ENCODE measurements at regions not wholly inside any gene's neighbourhood (a gene's known extent, or its start where the extent isn't known, plus 50 kb on each side); places are given as distances from the start of the nearest gene placed in this dataset.

- Histone ChIP-seq H4K8ac (ENCODE audit: low read depth in 2 of 2, low read length in 2 of 2) (no peak overlapping the region), H4K91ac (ENCODE audit: insufficient read depth, low read depth, low read length) (no peak overlapping the region), H3K4ac (ENCODE audit: low read depth, low read length) (no peak overlapping the region), H3K56ac (ENCODE audit: extremely low read depth, insufficient read depth, low read length) (no peak overlapping the region), H3K36me3 (ENCODE audit: control insufficient read depth, insufficient read depth, low read length) (no peaks in the 10 kb centered on the region), H2AFZ (replicated peaks; ENCODE audit: low read length, poor library complexity) (no peak overlapping the region), H2BK120ac (ENCODE audit: low read depth, low read length) (no peak overlapping the region), H3K27ac (ENCODE audit: insufficient read depth, low read length) (no peak overlapping the region), H3K9me3 (ENCODE audit: control insufficient read depth, insufficient read depth, low read length) (peaks cover 16% of the 10 kb centered on the region), H3K9me1 (ENCODE audit: insufficient read depth, low read length) (no peaks in the 10 kb centered on the region), H2BK5ac (ENCODE audit: low read depth, low read length, poor library complexity, severe bottlenecking) (no peak overlapping the region), H3K4me3 (ENCODE audit: insufficient read depth, low read depth, low read length) (no peak overlapping the region), H2AK5ac (ENCODE audit: low read depth, low read length) (no peak overlapping the region), H2BK20ac (ENCODE audit: low read depth, low read length) (no peak overlapping the region), H3K23ac (ENCODE audit: low read depth, low read length) (no peak overlapping the region), H3K4me1 (ENCODE audit: control insufficient read depth, insufficient read depth, low read length) (no peaks in the 10 kb centered on the region), H3K14ac (replicated peaks; ENCODE audit: low read depth, low read length) (no peak overlapping the region), H3K27me3 (ENCODE audit: control insufficient read depth, insufficient read depth, low read length) (no peaks in the 10 kb centered on the region), H4K5ac (ENCODE audit: low read depth, low read length) (no peak overlapping the region), H3K4me2 (ENCODE audit: low read depth, low read length) (no peak overlapping the region), H2AK9ac (replicated peaks; ENCODE audit: low read depth, low read length, poor library complexity) (no peak overlapping the region), H3K79me1 (ENCODE audit: low read depth in 1 of 2, low read length in 2 of 2) (no peaks in the 10 kb centered on the region), H3K18ac (ENCODE audit: low read depth, low read length) (no peak overlapping the region), H3K9ac (ENCODE audit: low read depth, low read length) (no peak overlapping the region), H4K20me1 (ENCODE audit: insufficient read depth, low read length) (no peaks in the 10 kb centered on the region), H2BK15ac (ENCODE audit: low read depth, low read length) (no peak overlapping the region)
- no peak for ATAC-seq (ENCODE audit: low read depth)
- WGBS, 2 experiments (ENCODE audit: extremely low coverage in 2 of 2, insufficient read length in 1 of 2) = 53% methylated on average over 4 of the region's 5 CpGs; no CpG with 5 or more reads in 1 of the 2 experiments
- TF ChIP-seq FOS (IDR thresholded peaks at IDR 0.05; ENCODE audit: low read depth, low read length) = no peak
- no peak for TF ChIP-seq RAD21 (IDR thresholded peaks at IDR 0.05; ENCODE audit: low read length)
- no peak for TF ChIP-seq SMC3 (IDR thresholded peaks at IDR 0.05; ENCODE audit: low read depth, low read length)
- TF ChIP-seq, protein P1, sequence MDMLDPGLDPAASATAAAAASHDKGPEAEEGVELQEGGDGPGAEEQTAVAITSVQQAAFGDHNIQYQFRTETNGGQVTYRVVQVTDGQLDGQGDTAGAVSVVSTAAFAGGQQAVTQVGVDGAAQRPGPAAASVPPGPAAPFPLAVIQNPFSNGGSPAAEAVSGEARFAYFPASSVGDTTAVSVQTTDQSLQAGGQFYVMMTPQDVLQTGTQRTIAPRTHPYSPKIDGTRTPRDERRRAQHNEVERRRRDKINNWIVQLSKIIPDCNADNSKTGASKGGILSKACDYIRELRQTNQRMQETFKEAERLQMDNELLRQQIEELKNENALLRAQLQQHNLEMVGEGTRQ (IDR thresholded peaks at IDR 0.05; ENCODE audit: low read depth, low read length) = no peak
- TF ChIP-seq, protein P2, sequence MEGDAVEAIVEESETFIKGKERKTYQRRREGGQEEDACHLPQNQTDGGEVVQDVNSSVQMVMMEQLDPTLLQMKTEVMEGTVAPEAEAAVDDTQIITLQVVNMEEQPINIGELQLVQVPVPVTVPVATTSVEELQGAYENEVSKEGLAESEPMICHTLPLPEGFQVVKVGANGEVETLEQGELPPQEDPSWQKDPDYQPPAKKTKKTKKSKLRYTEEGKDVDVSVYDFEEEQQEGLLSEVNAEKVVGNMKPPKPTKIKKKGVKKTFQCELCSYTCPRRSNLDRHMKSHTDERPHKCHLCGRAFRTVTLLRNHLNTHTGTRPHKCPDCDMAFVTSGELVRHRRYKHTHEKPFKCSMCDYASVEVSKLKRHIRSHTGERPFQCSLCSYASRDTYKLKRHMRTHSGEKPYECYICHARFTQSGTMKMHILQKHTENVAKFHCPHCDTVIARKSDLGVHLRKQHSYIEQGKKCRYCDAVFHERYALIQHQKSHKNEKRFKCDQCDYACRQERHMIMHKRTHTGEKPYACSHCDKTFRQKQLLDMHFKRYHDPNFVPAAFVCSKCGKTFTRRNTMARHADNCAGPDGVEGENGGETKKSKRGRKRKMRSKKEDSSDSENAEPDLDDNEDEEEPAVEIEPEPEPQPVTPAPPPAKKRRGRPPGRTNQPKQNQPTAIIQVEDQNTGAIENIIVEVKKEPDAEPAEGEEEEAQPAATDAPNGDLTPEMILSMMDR (conservative IDR thresholded peaks at IDR 0.05; ENCODE audit: low read depth, low read length) = no peak
- no peak for TF ChIP-seq BHLHE40 (IDR thresholded peaks at IDR 0.05; ENCODE audit: low read depth, low read length)
- no peak for TF ChIP-seq ELK1 (IDR thresholded peaks at IDR 0.05; ENCODE audit: borderline replicate concordance, low read depth, low read length)
- no peak for TF ChIP-seq POLR2A (IDR thresholded peaks at IDR 0.05; ENCODE audit: low read depth, low read length)
- TF ChIP-seq CEBPB (IDR thresholded peaks at IDR 0.05; ENCODE audit: low read depth, low read length) = no peak
- ChIA-PET CTCF (no interaction called here), POLR2A (ENCODE audit: unreplicated experiment) (no interaction called here)
- BruUV-seq (replicated peaks) = no TSS peak
- intact Hi-C loops (cut with micrococcal nuclease) = no loop called here
- dilution Hi-C loops (cut with HindIII; ENCODE audit: low sequenced_read_pairs, unreplicated experiment) = no loop called here
- no peak for DNase-seq
- in situ Hi-C loops (cut with MboI; ENCODE audit: low sequenced_read_pairs) = no loop called here
Measured at GRCh38 chrX:4239650-4240540, 526.4 kb upstream of the PRKX start.

Data from IMR-90 (cell line).